K562 (cell line): ENCODE measurements at regions not wholly inside any gene's neighbourhood (a gene's known extent, or its start where the extent isn't known, plus 50 kb on each side); places are given as distances from the start of the nearest gene placed in this dataset.

Experiments used
- ATAC-seq: fragments of 200-7000 bp; cut with Tn5 transposase; 3 replicates; pipeline ENCODE4 v1.9.1; 2020; ENCODE audit warnings: moderate library complexity
- BruUV-seq: library from RNA; stranded (reverse); fragments of 400-500 nt; replicated peaks from 2 replicates; lab custom pipeline; 2021; lab: Mats Ljungman, UMichigan
- CTCF ChIA-PET: fragments of 300-600 bp; formaldehyde crosslinking; extraction: SDS; loops from one replicate; lab custom pipeline; 2021; ENCODE audit warnings: low intra/inter-chr PET ratio; lab: Yijun Ruan, JAX
- POLR2A ChIA-PET: fragments of 300-600, 350-650 bp; sonication (Branson Sonifier 250); formaldehyde crosslinking; extraction: SDS; loops from one replicate; lab custom pipeline; 2021; ENCODE audit warnings: antibody characterized with exemption, inconsistent platforms; lab: Yijun Ruan, JAX
- DNase-seq, 4 experiments: peaks; one replicate each; pipeline versions ENCODE4 v3.0.0 to v3.0.0-alpha.2; 2011 to 2018; ENCODE audit warnings: low spot score in 3 of 4, mixed read lengths in 3 of 4; ENCODE audit errors: extremely low read depth in 1 of 4
- FAIRE-seq: peaks from 2 replicates; lab custom pipeline; 2011; peaks lifted over from hg19 to GRCh38; lab: Jason Lieb, UNC
- H2AFZ ChIP-seq: 2 replicates; pipeline ENCODE4 v1.6.0; 2011; ENCODE audit warnings: low read depth, low read length, control low read depth, inconsistent platforms
- H3K27ac ChIP-seq: fragments of 200-600 bp; 3 replicates; pipeline ENCODE4 v1.8.0; 2011; ENCODE audit warnings: low read depth, mild to moderate bottlenecking, control low read depth, inconsistent platforms, low read length, moderate library complexity, mixed read lengths; ENCODE audit errors: extremely low read depth
- H3K27me3 ChIP-seq, 2 experiments: fragments of 300-600 bp in 1 of 2; 2 replicates in 1 of 2; 3 replicates in 1 of 2; pipeline versions ENCODE4 v1.6.0 to v1.8.0; 2011; ENCODE audit warnings: inconsistent platforms in 2 of 2, low read length in 2 of 2, mild to moderate bottlenecking in 1 of 2, mixed read lengths in 1 of 2, moderate library complexity in 1 of 2; ENCODE audit not compliant: control insufficient read depth in 2 of 2, insufficient read depth in 2 of 2
- H3K36me3 ChIP-seq: fragments of 300-600 bp; 3 replicates; pipeline ENCODE4 v1.8.0; 2011; ENCODE audit warnings: mild to moderate bottlenecking, low read length, inconsistent platforms; ENCODE audit not compliant: control insufficient read depth, insufficient read depth
- H3K4me1 ChIP-seq, 2 experiments: fragments of 200-600 bp in 1 of 2; replicated peaks in 1 of 2; 2 replicates in 1 of 2; 3 replicates in 1 of 2; pipeline versions ENCODE4 v1.5.1 to v1.8.0; 2011; ENCODE audit warnings: inconsistent platforms in 2 of 2, low read length in 2 of 2, mild to moderate bottlenecking in 1 of 2, mixed read lengths in 1 of 2, moderate library complexity in 1 of 2; ENCODE audit not compliant: control insufficient read depth in 2 of 2, insufficient read depth in 2 of 2
- H3K4me2 ChIP-seq: 2 replicates; pipeline ENCODE4 v1.6.1; 2011; ENCODE audit warnings: low read length, control low read depth, inconsistent platforms, mixed read lengths; ENCODE audit not compliant: insufficient read depth
- H3K4me3 ChIP-seq: fragments of 200-600 bp; sonication (generic), shearing (Covaris generic); 2 replicates; pipeline ENCODE4 v1.5.1; 2016; ENCODE audit warnings: control low read depth, inconsistent platforms
- H3K79me2 ChIP-seq: fragments of 200-600 bp; 3 replicates; pipeline ENCODE4 v1.8.0; 2011; ENCODE audit warnings: low read length, inconsistent platforms; ENCODE audit not compliant: control insufficient read depth, insufficient read depth
- H3K9ac ChIP-seq, 2 experiments: 2 replicates each; pipeline versions ENCODE4 v1.6.0 to v1.6.1; 2011; ENCODE audit warnings: low read depth in 2 of 2, low read length in 2 of 2, control low read depth in 1 of 2, inconsistent platforms in 1 of 2, mild to moderate bottlenecking in 1 of 2, mixed read lengths in 1 of 2; ENCODE audit not compliant: insufficient read depth in 1 of 2
- H3K9me1 ChIP-seq: one replicate; pipeline ENCODE4 v1.6.0; 2011; ENCODE audit warnings: inconsistent platforms, mild to moderate bottlenecking, low read length, moderate library complexity; ENCODE audit not compliant: control insufficient read depth, insufficient read depth
- H3K9me3 ChIP-seq: replicated peaks from 2 replicates; pipeline ENCODE4 v1.5.1; 2011; ENCODE audit warnings: low read depth, low read length, inconsistent platforms; ENCODE audit not compliant: control insufficient read depth, insufficient read depth
- H4K20me1 ChIP-seq: replicated peaks from 2 replicates; pipeline ENCODE4 v1.6.1; 2011; ENCODE audit warnings: low read length, inconsistent platforms, mixed read lengths; ENCODE audit not compliant: control insufficient read depth, insufficient read depth
- GTF2A2 ChIP-seq: IDR thresholded peaks from 2 replicates; pipeline ENCODE4 v1.6.1; 2016; ENCODE audit warnings: mild to moderate bottlenecking, missing genetic modification characterization, missing compliant biosample characterization
- MEIS2 ChIP-seq: fragments of 450-650 bp; IDR thresholded peaks from 2 replicates; pipeline ENCODE4 v1.6.1; 2014; ENCODE audit warnings: mild to moderate bottlenecking; ENCODE audit not compliant: partially characterized antibody
- PTBP1 ChIP-seq: fragments of 200-400 bp; formaldehyde crosslinking; IDR thresholded peaks from 2 replicates; pipeline ENCODE4 v1.6.1; 2017; ENCODE audit warnings: low read depth, low read length
- ZNF12 ChIP-seq: sonication (generic); formaldehyde crosslinking; IDR thresholded peaks from 2 replicates; pipeline ENCODE4 v1.4.0; 2020; ENCODE audit warnings: mild to moderate bottlenecking, missing genetic modification reagents
- ZNF354B ChIP-seq: fragments of 250-450 bp; sonication (Bioruptor Pico); IDR thresholded peaks from 2 replicates; pipeline ENCODE4 v1.4.0; 2020
- ZNF707 ChIP-seq: fragments of 250-450 bp; sonication (Bioruptor Pico); conservative IDR thresholded peaks from 2 replicates; pipeline ENCODE4 v1.8.0; 2022; ENCODE audit warnings: inconsistent platforms, mild to moderate bottlenecking, moderate library complexity
- WGBS: fragments of 100-300 bp; shearing (Covaris generic); methylation state at CpG from one replicate; pipeline ENCODE4 v1.1.6; 2016; ENCODE audit warnings: low coverage, mixed read lengths; ENCODE audit not compliant: insufficient coverage; ENCODE audit errors: missing lambda C conversion rate; 5-methylcytosine and 5-hydroxymethylcytosine counted together
- in situ Hi-C: fragments of 300-500 bp; cut with MboI; formaldehyde crosslinking; loops from 4 replicates; pipeline ENCODE4 v1.15.0; 2018; ENCODE audit warnings: inconsistent platforms, mixed read lengths
- intact Hi-C: fragments of 100-400 bp; cut with micrococcal nuclease; formaldehyde crosslinking; loops from 2 replicates; pipeline ENCODE4 v1.14.2; 2022
- TF ChIP-seq, protein P1 (sequence below), 2 experiments: fragments of 450-650 bp in 1 of 2; sonication (generic) in 1 of 2; formaldehyde crosslinking; conservative IDR thresholded peaks; 2 replicates each; pipeline versions ENCODE4 v1.4.0 to v1.8.1; 2020 to 2022; ENCODE audit warnings: mild to moderate bottlenecking in 1 of 2, missing genetic modification reagents in 1 of 2
- TF ChIP-seq, protein P2 (sequence below): sonication (generic); formaldehyde crosslinking; IDR thresholded peaks from 2 replicates; pipeline ENCODE4 v1.5.0; 2020; ENCODE audit warnings: missing genetic modification reagents
- TF ChIP-seq, protein P3 (sequence below), 2 experiments: fragments of 450-650 bp in 1 of 2; sonication (generic) in 1 of 2; formaldehyde crosslinking in 1 of 2; IDR thresholded peaks in 1 of 2; conservative IDR thresholded peaks in 1 of 2; 2 replicates each; pipeline versions ENCODE4 v1.6.1 to v1.8.1; 2016 to 2023; ENCODE audit warnings: mild to moderate bottlenecking in 2 of 2, moderate library complexity in 2 of 2, inconsistent platforms in 1 of 2, missing genetic modification reagents in 1 of 2
- TF ChIP-seq, protein P4 (sequence below), 2 experiments: fragments of 200-800 bp in 1 of 2; sonication (Bioruptor generic) in 1 of 2; sonication (generic) in 1 of 2; formaldehyde crosslinking in 1 of 2; IDR thresholded peaks in 1 of 2; conservative IDR thresholded peaks in 1 of 2; 2 replicates each; pipeline versions ENCODE4 v1.5.0 to v1.6.1; 2016 to 2020; ENCODE audit warnings: missing compliant biosample characterization in 1 of 2, missing genetic modification characterization in 1 of 2, missing genetic modification reagents in 1 of 2

DNA sequence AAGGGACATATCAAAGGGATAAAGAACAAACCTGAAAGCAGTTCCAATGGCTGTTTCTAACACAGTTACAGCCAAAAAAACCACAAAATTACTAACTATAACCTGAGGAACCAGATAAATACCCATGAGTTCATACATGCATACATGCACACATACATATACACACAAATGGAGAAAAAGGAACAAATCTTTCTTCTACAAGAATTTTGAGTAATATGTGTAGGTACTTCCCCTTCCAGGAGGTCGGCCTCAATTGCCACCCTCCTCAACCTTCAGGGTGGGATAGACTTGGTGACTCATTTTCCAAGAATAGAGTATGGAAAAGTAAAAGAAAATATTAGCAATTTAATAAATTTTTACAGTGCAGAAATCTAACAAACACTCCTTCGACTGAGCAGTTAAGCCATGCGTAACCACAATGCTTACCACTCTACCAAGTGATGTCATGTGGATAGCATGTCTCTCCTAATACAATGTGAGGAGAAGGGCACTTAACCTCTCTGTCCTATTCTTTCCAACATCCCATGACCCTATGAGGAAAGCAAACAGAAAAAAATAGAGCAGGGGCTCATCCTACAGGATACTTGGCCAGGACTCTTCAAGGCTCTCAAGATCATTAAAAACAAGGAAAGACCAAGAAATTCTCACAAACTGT, 243.0 kb upstream of the RUNX1 start:
- H3K27me3 ChIP-seq, result peaks cover 0 to 5% of the 10 kb centered on the region in 2 experiments; a peak in 2 of 5 replicates
- in situ Hi-C loops, result no loop called here
- ChIA-PET POLR2A (no interaction called here), CTCF (no interaction called here)
- FAIRE-seq, result peak; percentile 11
- no peak overlapping the region for H3K4me3 ChIP-seq
- H4K20me1 ChIP-seq, result no peaks in the 10 kb centered on the region
- H3K27ac ChIP-seq, result no peak overlapping the region
- WGBS, result 39% methylated on average over 3 of the region's 3 CpGs
- no TSS peak for BruUV-seq
- H3K79me2 ChIP-seq, result no peaks in the 10 kb centered on the region
- H3K9ac ChIP-seq, result no peak overlapping the region
- H2AFZ ChIP-seq, result no peak overlapping the region
- H3K9me3 ChIP-seq, result peaks cover 7% of the 10 kb centered on the region
- H3K4me1 ChIP-seq, result no peaks in the 10 kb centered on the region; a peak in 1 of 5 replicates
- H3K4me2 ChIP-seq, result no peak overlapping the region
- no peaks in the 10 kb centered on the region for H3K36me3 ChIP-seq
- no peak for ATAC-seq
- TF ChIP-seq, protein P1, sequence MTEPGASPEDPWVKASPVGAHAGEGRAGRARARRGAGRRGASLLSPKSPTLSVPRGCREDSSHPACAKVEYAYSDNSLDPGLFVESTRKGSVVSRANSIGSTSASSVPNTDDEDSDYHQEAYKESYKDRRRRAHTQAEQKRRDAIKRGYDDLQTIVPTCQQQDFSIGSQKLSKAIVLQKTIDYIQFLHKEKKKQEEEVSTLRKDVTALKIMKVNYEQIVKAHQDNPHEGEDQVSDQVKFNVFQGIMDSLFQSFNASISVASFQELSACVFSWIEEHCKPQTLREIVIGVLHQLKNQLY (CRISPR knock-in tag; conservative IDR thresholded peaks at IDR 0.05), result no peak
- TF ChIP-seq ZNF707, result no peak
- no peak for TF ChIP-seq ZNF354B (CRISPR knock-in tag)
- intact Hi-C loops, result no loop called here
- H3K9me1 ChIP-seq, result no peaks in the 10 kb centered on the region
- DNase-seq, result no peak

DNA sequence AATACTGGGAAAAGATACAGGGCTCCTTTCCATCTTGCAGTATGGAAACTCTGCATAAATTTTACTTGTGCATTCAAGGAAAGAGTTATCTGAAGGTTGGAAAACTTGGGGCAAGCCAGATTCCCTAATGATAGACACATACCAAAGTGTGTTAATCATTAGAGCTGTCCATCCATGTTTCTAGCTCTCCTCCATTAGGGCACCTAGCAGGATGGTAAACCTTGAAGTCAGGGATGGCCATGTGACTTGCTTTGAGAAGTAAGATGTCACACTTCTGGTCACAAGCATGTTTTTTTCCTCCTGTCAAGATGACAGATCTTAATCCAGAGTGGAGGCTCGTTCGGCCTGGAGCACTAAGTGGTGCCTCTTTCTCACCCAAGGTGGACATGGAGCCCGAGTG, 241.9 kb upstream of the RUNX1 start:
- Histone ChIP-seq H3K79me2 (no peaks in the 10 kb centered on the region), H2AFZ (no peak overlapping the region), H4K20me1 (no peaks in the 10 kb centered on the region), H3K4me2 (no peak overlapping the region), H3K9me1 (no peaks in the 10 kb centered on the region), H3K9me3 (peaks cover 7% of the 10 kb centered on the region), H3K4me1 (no peaks in the 10 kb centered on the region; a peak in 1 of 5 replicates), H3K36me3 (no peaks in the 10 kb centered on the region)
- POLR2A ChIA-PET, result interaction anchor here (0.6 kb wide), 1 partner anchor 8 kb away, joined by 3 read pairs; no protein-coding TSS in a partner anchor
- DNase-seq (no peak), ATAC-seq (no peak)
- BruUV-seq, result no TSS peak
- WGBS, result 13% methylated on average over 3 of the region's 3 CpGs
- in situ Hi-C loops (no loop called here), intact Hi-C loops (no loop called here)
- CTCF ChIA-PET, result no interaction called here
- TF ChIP-seq MEIS2 (peak; percentile 52), ZNF12 (CRISPR knock-in tag) (0 out of 2 replicates have a peak, but pooled peaks have one; percentile 63), PTBP1 (no peak), GTF2A2 (no peak)
- TF ChIP-seq, protein P2, sequence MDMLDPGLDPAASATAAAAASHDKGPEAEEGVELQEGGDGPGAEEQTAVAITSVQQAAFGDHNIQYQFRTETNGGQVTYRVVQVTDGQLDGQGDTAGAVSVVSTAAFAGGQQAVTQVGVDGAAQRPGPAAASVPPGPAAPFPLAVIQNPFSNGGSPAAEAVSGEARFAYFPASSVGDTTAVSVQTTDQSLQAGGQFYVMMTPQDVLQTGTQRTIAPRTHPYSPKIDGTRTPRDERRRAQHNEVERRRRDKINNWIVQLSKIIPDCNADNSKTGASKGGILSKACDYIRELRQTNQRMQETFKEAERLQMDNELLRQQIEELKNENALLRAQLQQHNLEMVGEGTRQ (CRISPR knock-in tag), result peak; percentile 21; the same call in 1 of the 2 replicates
- TF ChIP-seq, protein P3, sequence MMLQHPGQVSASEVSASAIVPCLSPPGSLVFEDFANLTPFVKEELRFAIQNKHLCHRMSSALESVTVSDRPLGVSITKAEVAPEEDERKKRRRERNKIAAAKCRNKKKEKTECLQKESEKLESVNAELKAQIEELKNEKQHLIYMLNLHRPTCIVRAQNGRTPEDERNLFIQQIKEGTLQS (IDR thresholded peaks at IDR 0.05), result no peak
- TF ChIP-seq, protein P3 (CRISPR knock-in tag; conservative IDR thresholded peaks at IDR 0.05), result no peak
- TF ChIP-seq, protein P4, sequence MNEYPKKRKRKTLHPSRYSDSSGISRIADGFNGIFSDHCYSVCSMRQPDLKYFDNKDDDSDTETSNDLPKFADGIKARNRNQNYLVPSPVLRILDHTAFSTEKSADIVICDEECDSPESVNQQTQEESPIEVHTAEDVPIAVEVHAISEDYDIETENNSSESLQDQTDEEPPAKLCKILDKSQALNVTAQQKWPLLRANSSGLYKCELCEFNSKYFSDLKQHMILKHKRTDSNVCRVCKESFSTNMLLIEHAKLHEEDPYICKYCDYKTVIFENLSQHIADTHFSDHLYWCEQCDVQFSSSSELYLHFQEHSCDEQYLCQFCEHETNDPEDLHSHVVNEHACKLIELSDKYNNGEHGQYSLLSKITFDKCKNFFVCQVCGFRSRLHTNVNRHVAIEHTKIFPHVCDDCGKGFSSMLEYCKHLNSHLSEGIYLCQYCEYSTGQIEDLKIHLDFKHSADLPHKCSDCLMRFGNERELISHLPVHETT (CRISPR knock-in tag; conservative IDR thresholded peaks at IDR 0.05 in 1 of 2, IDR thresholded peaks at IDR 0.05 in 1 of 2), result 0 out of 4 replicates have a peak, but pooled peaks of 1 of the 2 experiments have one; percentile 38
- TF ChIP-seq, all 486 proteins: peak for 4
- H3K4me3 ChIP-seq, result no peak overlapping the region
- FAIRE-seq, result no peak
- peaks cover 0 to 5% of the 10 kb centered on the region in 2 experiments; a peak in 2 of 5 replicates for H3K27me3 ChIP-seq
- H3K27ac ChIP-seq, result no peak overlapping the region
- no peak overlapping the region for H3K9ac ChIP-seq
